ENCODE measurements at regions not wholly inside any gene's neighbourhood (a gene's known extent, or its start where the extent isn't known, plus 50 kb on each side); places are given as distances from the start of the nearest gene placed in this dataset.

- TF ChIP-seq EZH2phosphoT487 (IDR thresholded peaks at IDR 0.05; ENCODE audit: borderline replicate concordance, low read length) (no peak), CTCF (IDR thresholded peaks at IDR 0.05; ENCODE audit: low read depth, low read length, poor library complexity, severe bottlenecking) (no peak)
Measured at GRCh38 chr2:53148221-53148620, 619.4 kb upstream of the CHAC2 start.

All from DOHH2 (cell line).